Non-pigmented ciliary epithelial cell (primary cell): ENCODE measurements at regions not wholly inside any gene's neighbourhood (a gene's known extent, or its start where the extent isn't known, plus 50 kb on each side); places are given as distances from the start of the nearest gene placed in this dataset.

Experiments used
- DNase-seq: peaks from one replicate; pipeline ENCODE4 v3.0.0-alpha.2; 2010; ENCODE audit warnings: low read depth

DNA sequence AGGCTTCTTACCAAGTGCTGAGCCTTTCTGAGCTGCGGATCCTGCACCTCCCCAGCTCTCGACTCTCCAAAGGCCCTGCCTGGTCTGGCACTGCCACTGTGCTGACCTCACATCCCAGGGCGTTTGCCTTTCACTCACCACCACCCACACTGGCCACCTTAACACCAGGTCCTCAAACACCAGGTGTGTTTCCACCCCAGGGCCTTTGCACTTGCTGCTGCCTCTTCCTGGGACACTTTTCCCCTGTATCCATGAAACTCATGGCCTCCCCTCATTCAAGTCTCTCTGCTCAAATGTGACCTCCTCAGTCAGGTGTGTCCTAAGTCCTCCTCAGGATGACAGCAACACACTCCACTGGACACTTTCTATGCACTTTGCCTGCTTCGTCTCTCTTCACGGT, 51.4 kb upstream of the ANO1 start:
- no peak for DNase-seq

DNA sequence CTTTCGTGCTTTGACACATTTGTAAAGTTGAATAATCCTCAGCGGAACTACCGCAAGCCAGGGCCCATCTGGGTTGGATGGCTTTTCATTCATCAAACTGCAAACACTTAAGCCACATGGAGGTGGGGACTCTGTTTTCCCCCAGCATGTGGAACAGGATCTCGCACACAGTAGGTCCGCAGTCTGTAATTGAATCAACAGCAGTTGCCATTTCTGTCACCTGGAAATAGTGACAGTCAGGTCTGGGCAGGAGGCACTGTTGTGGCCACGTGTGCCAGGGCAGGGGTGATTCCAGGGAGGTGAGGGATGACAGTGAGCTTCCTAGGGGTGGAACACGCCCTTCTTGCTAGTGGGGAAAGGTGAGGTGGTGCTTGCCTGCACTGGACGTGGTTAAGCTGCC, 50.7 kb upstream of the ANO1 start:
- no peak for DNase-seq

DNA sequence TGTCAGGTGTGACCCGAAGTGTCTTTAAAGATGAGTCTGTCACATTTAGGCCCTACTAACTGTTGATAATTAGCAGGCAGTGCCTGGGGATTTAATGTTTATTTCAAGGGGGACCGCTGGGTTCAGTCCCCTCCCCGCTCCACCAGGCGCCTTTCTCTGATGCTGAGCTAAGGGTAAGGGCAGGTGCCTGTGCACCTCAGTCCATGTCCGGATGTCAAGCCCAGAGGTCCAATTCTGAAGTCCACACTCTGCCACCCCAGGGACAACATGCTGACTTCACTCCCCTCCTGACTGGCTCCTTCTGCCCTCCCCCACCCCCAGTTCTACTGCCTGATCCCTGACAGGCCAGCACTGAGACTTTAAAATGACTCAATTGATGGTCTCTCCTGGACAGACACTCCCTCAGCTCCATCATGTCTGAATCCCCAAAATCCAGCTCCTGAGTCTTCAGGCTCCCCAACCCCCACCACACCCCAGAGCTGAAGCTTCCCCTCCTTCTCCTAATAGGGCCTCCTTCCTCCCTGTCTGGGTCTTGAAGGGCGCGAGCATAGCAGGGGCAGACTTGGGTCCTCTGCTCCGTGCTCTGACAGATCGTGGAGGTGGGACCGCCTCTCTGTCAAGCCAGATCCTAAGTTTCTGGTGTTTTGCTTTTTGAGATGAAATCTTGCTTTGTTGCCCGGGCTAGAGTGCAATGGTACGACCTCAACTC, 49.8 kb upstream of the ANO1 start:
- no peak for DNase-seq
